ENCODE measurements at regions not wholly inside any gene's neighbourhood (a gene's known extent, or its start where the extent isn't known, plus 50 kb on each side); places are given as distances from the start of the nearest gene placed in this dataset.

DNA sequence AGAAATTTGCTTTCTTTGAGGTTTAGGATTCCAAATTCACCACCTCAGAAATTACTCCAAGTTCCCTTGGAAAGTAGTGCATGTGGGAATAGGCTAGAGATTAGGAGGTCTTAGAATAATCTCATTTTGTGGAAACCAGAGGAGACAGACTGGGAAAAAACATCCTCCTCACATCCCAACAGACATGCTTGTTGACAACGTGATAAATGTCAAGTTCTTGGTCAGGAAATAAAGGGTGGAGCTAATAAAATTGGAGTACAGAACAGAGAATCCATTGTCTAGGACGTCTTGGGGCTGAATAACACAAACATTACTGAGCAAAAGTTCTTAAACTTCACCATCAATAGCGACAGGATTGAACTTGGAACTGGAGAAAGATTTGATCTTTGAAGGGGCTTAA, 233.4 kb downstream of the PABPC4L start:
- DNase-seq (no peak), ATAC-seq (peak; percentile 55 to 87 (median 68))
- Histone ChIP-seq H3K27ac (peak overlapping the region in 3 of 12 donors; percentile 9 to 47 (median 25)), H3K27me3 (no peaks in the 10 kb centered on the region), H3K36me3 (no peaks in the 10 kb centered on the region), H3K4me3 (no peak overlapping the region), H3K9me3 (peaks cover 0 to 30% (median 6%) of the 10 kb centered on the region in 12 donors), H3K4me1 (peaks cover 0 to 20% (median 5%) of the 10 kb centered on the region in 12 donors)
- no peak for TF ChIP-seq CTCF (IDR thresholded peaks at IDR 0.05)
- no peak for TF ChIP-seq POLR2A (IDR thresholded peaks at IDR 0.05)
- intact Hi-C loops (cut with DNase I) = no loop called here
- 26 to 35% (median 32%) methylated on average over 3 of the region's 3 CpGs for WGBS, 4 donors

GRCh38 chr4:133960975-133961374, 240.6 kb downstream of the PABPC4L start:
- intact Hi-C loops (cut with DNase I) = no loop called here
- H3K4me3 ChIP-seq = no peak overlapping the region
- no peaks in the 10 kb centered on the region for H3K4me1 ChIP-seq
- ATAC-seq (no peak), DNase-seq (no peak)
- peaks cover 0 to 40% (median 10%) of the 10 kb centered on the region in 12 donors for H3K9me3 ChIP-seq
- no peak for TF ChIP-seq CTCF (IDR thresholded peaks at IDR 0.05)
- TF ChIP-seq POLR2A (IDR thresholded peaks at IDR 0.05) = no peak
- 91 to 100% (median 95%) methylated on average over 2 of the region's 2 CpGs for WGBS, 4 donors
- H3K27ac ChIP-seq = no peak overlapping the region
- no peaks in the 10 kb centered on the region for H3K27me3 ChIP-seq
- H3K36me3 ChIP-seq = no peaks in the 10 kb centered on the region

- H3K27ac ChIP-seq = no peak overlapping the region
- peaks cover 0 to 5% (median 0%) of the 10 kb centered on the region in 12 donors for H3K9me3 ChIP-seq
- intact Hi-C loops (cut with DNase I) = no loop called here
- ATAC-seq = no peak
- no peaks in the 10 kb centered on the region for H3K36me3 ChIP-seq
- no peaks in the 10 kb centered on the region for H3K4me1 ChIP-seq
- H3K27me3 ChIP-seq = no peaks in the 10 kb centered on the region
- no peak for DNase-seq
- TF ChIP-seq CTCF (IDR thresholded peaks at IDR 0.05) = no peak
- no peak for TF ChIP-seq POLR2A (IDR thresholded peaks at IDR 0.05)
- H3K4me3 ChIP-seq = no peak overlapping the region
- WGBS, 4 donors = 58 to 74% (median 63%) methylated on average over 1 of the region's 1 CpG
Observed at GRCh38 chr4:133943081-133943480, 258.5 kb downstream of the PABPC4L start.

- H3K36me3 ChIP-seq = no peaks in the 10 kb centered on the region
- TF ChIP-seq POLR2A (IDR thresholded peaks at IDR 0.05) = no peak
- no peak for TF ChIP-seq CTCF (IDR thresholded peaks at IDR 0.05)
- DNase-seq (no peak), ATAC-seq (no peak)
- no peak overlapping the region for H3K4me3 ChIP-seq
- H3K27me3 ChIP-seq = no peaks in the 10 kb centered on the region
- H3K9me3 ChIP-seq = peaks cover 0 to 3% (median 0%) of the 10 kb centered on the region in 12 donors
- intact Hi-C loops (cut with DNase I) = no loop called here
- no peak overlapping the region for H3K27ac ChIP-seq
- no peaks in the 10 kb centered on the region for H3K4me1 ChIP-seq
Observed at GRCh38 chr4:133938061-133938460, 263.5 kb downstream of the PABPC4L start.
